ENCODE measurements at regions not wholly inside any gene's neighbourhood (a gene's known extent, or its start where the extent isn't known, plus 50 kb on each side); places are given as distances from the start of the nearest gene placed in this dataset.

DNA sequence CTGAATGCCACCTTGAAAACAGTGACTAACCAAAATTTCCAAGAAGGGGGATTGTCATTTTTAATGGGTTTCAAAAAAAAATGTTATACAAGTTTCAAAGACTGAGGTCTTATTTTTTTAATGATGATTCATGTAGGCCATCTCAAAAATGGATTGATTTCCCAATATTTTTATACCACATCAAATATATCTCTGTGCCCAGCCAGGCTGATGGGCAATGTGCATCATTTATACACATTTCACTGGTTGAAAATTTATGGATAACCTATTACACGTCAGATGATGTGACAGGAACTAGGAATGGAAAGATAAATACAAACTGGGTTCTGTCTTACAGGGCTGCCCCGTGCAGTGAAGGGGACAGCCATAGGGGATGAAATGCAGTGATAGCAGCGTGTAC is 112.7 kb upstream of the TMPO start:
- H3K4me3 ChIP-seq (ENCODE audit: low read depth, low read length): no peak overlapping the region
- peaks cover 8% of the 10 kb centered on the region for H3K4me1 ChIP-seq (ENCODE audit: control insufficient read depth, insufficient read depth, low read length)
- 93% methylated on average over 2 of the region's 3 CpGs for WGBS (ENCODE audit: insufficient coverage)
- no peak overlapping the region for H3K27ac ChIP-seq (ENCODE audit: low read depth, low read length)
- no peaks in the 10 kb centered on the region for H3K36me3 ChIP-seq (ENCODE audit: control insufficient read depth, insufficient read depth, low read length)
- H3K27me3 ChIP-seq (ENCODE audit: control insufficient read depth, insufficient read depth, low read length): no peaks in the 10 kb centered on the region
- H3K9me3 ChIP-seq (ENCODE audit: control insufficient read depth, insufficient read depth, low read length): peaks cover 2% of the 10 kb centered on the region
- DNase-seq (ENCODE audit: low read depth in 4 of 6, low spot score in 6 of 6): no peak

DNA sequence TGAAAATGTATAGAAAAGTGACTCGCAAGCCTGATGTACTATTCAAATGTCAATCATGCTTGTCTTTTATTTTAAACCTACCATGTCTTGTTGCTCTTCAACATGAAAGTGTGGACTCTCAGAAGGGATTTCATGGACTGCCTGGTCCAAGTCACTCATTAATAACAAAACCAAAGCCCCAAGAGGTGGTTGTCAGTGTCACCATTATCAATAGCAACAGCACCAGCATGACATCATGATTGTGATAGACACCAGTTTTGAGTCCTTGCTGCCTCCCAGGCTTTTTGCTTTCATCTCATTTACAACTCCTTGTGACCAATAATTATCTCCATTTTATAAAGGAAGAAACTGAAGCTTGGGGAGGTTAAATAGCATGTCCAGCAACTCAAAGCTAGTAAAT is 112.0 kb upstream of the TMPO start:
- no peak for DNase-seq (ENCODE audit: low read depth in 4 of 6, low spot score in 6 of 6)
- H3K4me3 ChIP-seq (ENCODE audit: low read depth, low read length): no peak overlapping the region
- no peaks in the 10 kb centered on the region for H3K27me3 ChIP-seq (ENCODE audit: control insufficient read depth, insufficient read depth, low read length)
- H3K9me3 ChIP-seq (ENCODE audit: control insufficient read depth, insufficient read depth, low read length): peaks cover 2% of the 10 kb centered on the region
- peaks cover 4% of the 10 kb centered on the region for H3K4me1 ChIP-seq (ENCODE audit: control insufficient read depth, insufficient read depth, low read length)
- no CpG with 5 or more reads among the region's 1 CpG for WGBS (ENCODE audit: insufficient coverage)
- H3K27ac ChIP-seq (ENCODE audit: low read depth, low read length): no peak overlapping the region
- H3K36me3 ChIP-seq (ENCODE audit: control insufficient read depth, insufficient read depth, low read length): no peaks in the 10 kb centered on the region

DNA sequence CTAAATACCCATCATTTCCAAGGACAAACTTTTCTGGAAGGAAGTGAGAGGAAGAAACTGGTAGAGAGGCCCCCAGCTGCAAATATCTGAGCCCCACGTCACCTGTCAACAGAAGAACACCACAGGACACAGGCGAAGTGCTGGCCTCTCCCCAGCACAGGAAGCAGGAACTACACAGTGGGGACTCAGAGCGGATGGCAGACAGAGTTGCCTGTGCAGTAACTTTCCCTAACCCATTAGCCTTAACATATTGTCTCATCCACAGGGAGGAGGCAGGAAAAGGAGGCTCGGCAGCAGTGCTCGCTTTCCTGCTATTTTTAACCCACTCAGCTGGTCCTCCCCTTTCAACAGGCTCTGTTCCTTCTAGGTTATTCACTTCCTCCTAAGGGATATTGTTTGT is 111.5 kb upstream of the TMPO start:
- Histone ChIP-seq H3K27me3 (ENCODE audit: control insufficient read depth, insufficient read depth, low read length) (no peaks in the 10 kb centered on the region), H3K36me3 (ENCODE audit: control insufficient read depth, insufficient read depth, low read length) (no peaks in the 10 kb centered on the region), H3K9me3 (ENCODE audit: control insufficient read depth, insufficient read depth, low read length) (peaks cover 2% of the 10 kb centered on the region), H3K4me1 (ENCODE audit: control insufficient read depth, insufficient read depth, low read length) (peaks cover 4% of the 10 kb centered on the region), H3K4me3 (ENCODE audit: low read depth, low read length) (no peak overlapping the region), H3K27ac (ENCODE audit: low read depth, low read length) (no peak overlapping the region)
- 83% methylated on average over 1 of the region's 5 CpGs for WGBS (ENCODE audit: insufficient coverage)
- no peak for DNase-seq (ENCODE audit: low read depth in 4 of 6, low spot score in 6 of 6)

DNA sequence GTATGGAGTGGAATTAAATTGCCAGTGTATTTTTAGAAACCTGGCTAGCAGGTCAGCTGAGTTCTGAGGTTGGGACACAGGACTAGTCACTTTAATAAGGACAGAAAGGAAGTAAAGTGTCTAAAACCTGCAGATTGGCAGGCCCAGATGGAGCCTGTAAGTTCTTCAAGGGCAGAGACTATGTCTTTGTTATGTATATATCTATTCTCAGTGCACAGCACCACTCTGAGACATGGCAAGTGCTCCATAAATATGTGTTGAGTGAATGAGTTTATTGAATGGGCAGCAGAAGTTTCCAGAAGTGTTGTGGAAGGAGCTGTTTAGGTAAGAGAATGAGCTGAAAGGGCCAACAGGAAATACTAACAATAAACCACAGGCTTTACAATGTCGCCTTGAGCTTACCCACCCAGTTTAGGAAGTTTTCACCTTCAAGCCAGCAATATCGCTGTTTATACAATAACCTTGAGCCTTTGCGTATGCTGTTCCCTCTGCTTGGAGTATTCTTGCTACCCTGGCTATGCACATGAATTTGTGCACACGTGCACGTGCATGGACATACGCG is 109.5 kb upstream of the TMPO start:
- no peak overlapping the region for H3K4me3 ChIP-seq (ENCODE audit: low read depth, low read length)
- WGBS (ENCODE audit: insufficient coverage): 97% methylated on average over 7 of the region's 7 CpGs
- DNase-seq (ENCODE audit: low read depth in 4 of 6, low spot score in 6 of 6): no peak

DNA sequence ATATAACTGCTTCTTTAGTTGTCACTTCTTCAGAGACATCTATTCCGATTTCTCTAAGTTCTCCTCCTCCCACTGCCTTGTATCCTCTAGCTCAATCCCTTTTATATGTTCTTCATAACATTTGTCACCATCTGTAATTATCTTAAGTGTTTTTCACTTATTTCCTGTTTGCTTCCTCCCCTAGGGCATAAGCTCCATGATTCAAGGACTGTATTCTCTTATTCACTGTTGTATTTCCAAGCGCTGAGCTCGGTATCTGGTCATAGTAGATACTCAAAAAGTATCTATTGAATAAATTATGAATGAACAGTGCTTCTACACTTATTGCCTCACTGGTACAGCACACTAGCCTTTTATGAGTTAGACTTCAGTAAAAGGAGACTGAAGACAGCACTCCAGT is 109.0 kb upstream of the TMPO start:
- Histone ChIP-seq H3K36me3 (ENCODE audit: control insufficient read depth, insufficient read depth, low read length) (no peaks in the 10 kb centered on the region), H3K9me3 (ENCODE audit: control insufficient read depth, insufficient read depth, low read length) (peaks cover 2% of the 10 kb centered on the region), H3K27me3 (ENCODE audit: control insufficient read depth, insufficient read depth, low read length) (no peaks in the 10 kb centered on the region), H3K4me1 (ENCODE audit: control insufficient read depth, insufficient read depth, low read length) (peaks cover 3% of the 10 kb centered on the region), H3K4me3 (ENCODE audit: low read depth, low read length) (no peak overlapping the region), H3K27ac (ENCODE audit: low read depth, low read length) (no peak overlapping the region)
- 82% methylated on average over 1 of the region's 3 CpGs for WGBS (ENCODE audit: insufficient coverage)
- no peak for DNase-seq (ENCODE audit: low read depth in 4 of 6, low spot score in 6 of 6)

More for the DNA sequence above, 109.5 kb upstream of the TMPO start:
- peaks cover 4% of the 10 kb centered on the region for H3K4me1 ChIP-seq (ENCODE audit: control insufficient read depth, insufficient read depth, low read length)
- no peaks in the 10 kb centered on the region for H3K36me3 ChIP-seq (ENCODE audit: control insufficient read depth, insufficient read depth, low read length)
- peaks cover 2% of the 10 kb centered on the region for H3K9me3 ChIP-seq (ENCODE audit: control insufficient read depth, insufficient read depth, low read length)
- no peak overlapping the region for H3K27ac ChIP-seq (ENCODE audit: low read depth, low read length)
- no peaks in the 10 kb centered on the region for H3K27me3 ChIP-seq (ENCODE audit: control insufficient read depth, insufficient read depth, low read length)

DNA sequence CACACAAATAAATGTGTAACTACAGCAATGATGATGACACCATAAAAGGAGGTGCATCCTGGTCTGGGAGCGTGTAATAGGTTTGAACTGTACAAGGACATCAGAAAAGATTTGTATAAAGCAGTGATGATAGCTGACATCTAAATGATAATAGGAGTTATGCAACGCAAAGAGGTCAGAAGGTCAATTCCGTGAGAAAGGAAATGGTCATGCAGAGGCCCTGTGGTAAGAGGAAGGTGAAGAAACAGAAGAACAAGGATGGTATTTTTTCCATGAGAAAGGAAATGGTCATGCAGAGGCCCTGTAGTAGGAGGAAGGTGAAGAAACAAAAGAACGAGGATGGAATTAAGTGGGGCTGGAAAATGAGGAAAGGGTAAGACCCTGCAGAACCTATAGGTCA is 106.7 kb upstream of the TMPO start:
- WGBS (ENCODE audit: insufficient coverage): 90% methylated on average over 4 of the region's 4 CpGs
- DNase-seq (ENCODE audit: low read depth in 4 of 6, low spot score in 6 of 6): no peak

DNA sequence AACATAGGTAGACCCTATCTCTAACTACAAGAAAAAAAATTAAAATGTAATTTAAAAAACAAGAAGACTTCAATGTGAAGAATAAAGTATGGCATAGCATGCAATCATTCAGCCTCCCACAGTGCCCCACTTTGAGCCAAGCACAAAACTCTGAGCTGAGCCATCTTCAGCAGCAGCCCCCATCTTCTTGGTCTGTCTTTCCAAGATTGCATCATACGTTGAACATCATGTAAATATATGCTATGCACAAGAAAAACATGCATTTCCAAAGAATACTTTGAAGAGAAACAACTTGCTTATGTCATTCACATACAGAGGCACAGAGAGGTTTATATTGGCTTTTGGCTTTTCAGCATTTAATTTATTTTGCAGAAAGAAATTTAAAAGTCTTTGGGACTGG is 105.8 kb upstream of the TMPO start:
- H3K4me1 ChIP-seq (ENCODE audit: control insufficient read depth, insufficient read depth, low read length): no peaks in the 10 kb centered on the region
- no peak for DNase-seq (ENCODE audit: low read depth in 4 of 6, low spot score in 6 of 6)
- no peaks in the 10 kb centered on the region for H3K36me3 ChIP-seq (ENCODE audit: control insufficient read depth, insufficient read depth, low read length)
- WGBS (ENCODE audit: insufficient coverage): no CpG with 5 or more reads among the region's 1 CpG
- no peak overlapping the region for H3K27ac ChIP-seq (ENCODE audit: low read depth, low read length)
- no peaks in the 10 kb centered on the region for H3K27me3 ChIP-seq (ENCODE audit: control insufficient read depth, insufficient read depth, low read length)
- peaks cover 2% of the 10 kb centered on the region for H3K9me3 ChIP-seq (ENCODE audit: control insufficient read depth, insufficient read depth, low read length)
- H3K4me3 ChIP-seq (ENCODE audit: low read depth, low read length): no peak overlapping the region

More for the DNA sequence above, 106.7 kb upstream of the TMPO start:
- H3K27me3 ChIP-seq (ENCODE audit: control insufficient read depth, insufficient read depth, low read length): no peaks in the 10 kb centered on the region
- H3K36me3 ChIP-seq (ENCODE audit: control insufficient read depth, insufficient read depth, low read length): no peaks in the 10 kb centered on the region
- no peak overlapping the region for H3K27ac ChIP-seq (ENCODE audit: low read depth, low read length)
- H3K4me3 ChIP-seq (ENCODE audit: low read depth, low read length): no peak overlapping the region
- H3K9me3 ChIP-seq (ENCODE audit: control insufficient read depth, insufficient read depth, low read length): peaks cover 2% of the 10 kb centered on the region
- H3K4me1 ChIP-seq (ENCODE audit: control insufficient read depth, insufficient read depth, low read length): no peaks in the 10 kb centered on the region

DNA sequence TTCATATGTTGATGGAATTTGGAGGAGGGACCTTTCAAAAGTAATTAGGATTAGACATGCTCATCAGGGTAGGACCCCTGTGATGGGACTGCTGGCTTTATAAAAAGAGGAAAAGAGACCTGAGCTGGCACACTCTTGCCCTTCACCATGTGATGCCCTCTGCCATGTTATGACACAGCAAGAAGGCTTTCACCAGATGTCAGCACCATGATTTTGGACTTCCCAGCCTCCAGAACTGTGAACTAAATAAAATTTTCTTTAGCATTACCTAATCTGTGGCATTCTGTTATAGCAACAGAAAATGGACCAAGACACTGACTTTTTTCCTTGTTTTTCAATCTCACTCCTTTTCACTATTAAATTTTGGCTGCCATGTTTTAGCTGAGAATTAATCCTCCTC is 105.0 kb upstream of the TMPO start:
- DNase-seq (ENCODE audit: low read depth in 4 of 6, low spot score in 6 of 6): no peak
- H3K4me1 ChIP-seq (ENCODE audit: control insufficient read depth, insufficient read depth, low read length): no peaks in the 10 kb centered on the region
- no peaks in the 10 kb centered on the region for H3K27me3 ChIP-seq (ENCODE audit: control insufficient read depth, insufficient read depth, low read length)
- no peak overlapping the region for H3K4me3 ChIP-seq (ENCODE audit: low read depth, low read length)
- no peak overlapping the region for H3K27ac ChIP-seq (ENCODE audit: low read depth, low read length)
- peaks cover 2% of the 10 kb centered on the region for H3K9me3 ChIP-seq (ENCODE audit: control insufficient read depth, insufficient read depth, low read length)
- H3K36me3 ChIP-seq (ENCODE audit: control insufficient read depth, insufficient read depth, low read length): no peaks in the 10 kb centered on the region

DNA sequence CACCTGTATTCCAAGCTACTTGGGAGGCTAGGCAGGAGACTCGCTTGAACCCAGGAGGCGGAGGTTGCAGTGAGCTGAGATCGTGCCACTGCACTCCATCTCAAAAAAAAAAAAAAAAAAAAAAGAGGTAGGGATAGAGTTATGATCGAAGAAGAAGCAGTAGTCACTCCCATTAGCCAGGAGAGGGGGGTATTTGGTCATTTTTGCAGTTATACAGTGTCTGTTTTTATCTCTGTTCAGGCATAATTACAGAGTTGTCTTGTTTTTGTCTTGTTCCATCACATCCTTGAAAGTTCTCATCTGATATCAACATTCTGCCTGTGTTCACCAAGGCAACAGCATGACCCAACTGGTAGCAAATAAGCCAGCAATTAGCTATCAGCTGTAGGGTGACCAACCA is 98.5 kb upstream of the TMPO start:
- no peaks in the 10 kb centered on the region for H3K36me3 ChIP-seq (ENCODE audit: control insufficient read depth, insufficient read depth, low read length)
- WGBS (ENCODE audit: insufficient coverage): no CpG with 5 or more reads among the region's 4 CpGs
- no peaks in the 10 kb centered on the region for H3K27me3 ChIP-seq (ENCODE audit: control insufficient read depth, insufficient read depth, low read length)
- no peak overlapping the region for H3K27ac ChIP-seq (ENCODE audit: low read depth, low read length)
- H3K4me1 ChIP-seq (ENCODE audit: control insufficient read depth, insufficient read depth, low read length): peaks cover 3% of the 10 kb centered on the region
- no peak overlapping the region for H3K4me3 ChIP-seq (ENCODE audit: low read depth, low read length)
- no peak for DNase-seq (ENCODE audit: low read depth in 4 of 6, low spot score in 6 of 6)
- H3K9me3 ChIP-seq (ENCODE audit: control insufficient read depth, insufficient read depth, low read length): no peaks in the 10 kb centered on the region

DNA sequence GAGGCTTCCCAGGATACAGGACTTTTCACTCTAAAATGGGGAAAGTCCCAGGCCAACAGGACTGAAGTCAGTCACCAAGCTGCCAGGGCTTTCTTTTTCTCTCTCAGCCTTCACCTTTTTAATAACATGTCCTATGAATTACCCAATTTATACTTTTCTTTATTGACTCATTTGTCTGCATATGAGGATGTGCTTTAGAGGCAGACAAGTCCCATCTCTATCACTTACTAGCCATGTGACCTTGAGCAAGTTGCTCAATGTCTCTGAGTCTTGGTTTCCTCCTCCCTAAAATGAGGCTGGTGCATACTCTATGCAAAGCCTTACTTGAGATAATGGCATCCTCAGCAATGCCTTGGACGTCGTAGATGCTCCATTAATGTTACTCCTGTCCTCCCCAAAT is 98.1 kb upstream of the TMPO start:
- WGBS (ENCODE audit: insufficient coverage): 89% methylated on average over 2 of the region's 2 CpGs
- H3K4me1 ChIP-seq (ENCODE audit: control insufficient read depth, insufficient read depth, low read length): peaks cover 3% of the 10 kb centered on the region

More for the DNA sequence above, 98.1 kb upstream of the TMPO start:
- Histone ChIP-seq H3K36me3 (ENCODE audit: control insufficient read depth, insufficient read depth, low read length) (no peaks in the 10 kb centered on the region), H3K9me3 (ENCODE audit: control insufficient read depth, insufficient read depth, low read length) (no peaks in the 10 kb centered on the region), H3K27me3 (ENCODE audit: control insufficient read depth, insufficient read depth, low read length) (no peaks in the 10 kb centered on the region), H3K27ac (ENCODE audit: low read depth, low read length) (no peak overlapping the region), H3K4me3 (ENCODE audit: low read depth, low read length) (no peak overlapping the region)
- no peak for DNase-seq (ENCODE audit: low read depth in 4 of 6, low spot score in 6 of 6)
